Left lobe of liver (tissue), 2 donors: ENCODE measurements at regions not wholly inside any gene's neighbourhood (a gene's known extent, or its start where the extent isn't known, plus 50 kb on each side); places are given as distances from the start of the nearest gene placed in this dataset.
"Not testable (repeated sequence)": the region's sequence is repeated elsewhere in the genome, so short reads cannot be mapped to it uniquely, and the experiment has no call there.

ENCODE experiments used
- ATAC-seq: fragments of 200-7000 bp; cut with Tn5 transposase; one replicate; pipeline ENCODE4 v1.9.1; 2020; ENCODE audit warnings: mild to moderate bottlenecking, moderate library complexity
- DNase-seq: peaks from one replicate; pipeline ENCODE4 v3.0.0-alpha.2; 2020; ENCODE audit warnings: low spot score
- donor health status: DM: no; HTN: no; CAD: no; lungs with moderate emphysema.
- donor health status: DM: no; HTN: yes; CAD: no.

GRCh38 chr5:98517560-98518366 is 255.7 kb upstream of the RGMB start:
- ATAC-seq (no peak), DNase-seq (no peak)

GRCh38 chr5:98518754-98519153 is 254.7 kb upstream of the RGMB start:
- ATAC-seq: no peak
- no peak for DNase-seq

DNA sequence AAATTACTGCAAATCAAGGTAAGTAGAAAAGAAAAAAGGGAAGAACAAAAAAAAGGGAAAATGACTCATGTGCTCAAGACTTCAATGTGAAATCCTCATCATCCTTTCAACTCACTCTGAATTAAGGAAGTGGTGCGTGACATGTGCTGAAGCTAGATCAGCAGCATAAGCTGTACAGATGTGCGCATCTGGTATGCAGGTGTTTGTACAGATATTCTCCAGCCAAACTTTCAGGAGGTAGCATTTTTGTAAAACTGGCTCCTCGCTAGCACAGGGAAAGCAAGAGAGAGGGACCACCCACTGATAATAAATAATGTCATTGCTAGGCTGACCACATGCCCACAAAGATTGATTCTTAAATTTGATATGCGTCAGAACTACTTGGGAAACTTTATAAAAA is 253.9 kb upstream of the RGMB start:
- no peak for ATAC-seq
- DNase-seq: no peak

- DNase-seq (no peak), ATAC-seq (no peak)
These were observed 251.6 kb upstream of the RGMB start for GRCh38 chr5:98521821-98522220.

DNA sequence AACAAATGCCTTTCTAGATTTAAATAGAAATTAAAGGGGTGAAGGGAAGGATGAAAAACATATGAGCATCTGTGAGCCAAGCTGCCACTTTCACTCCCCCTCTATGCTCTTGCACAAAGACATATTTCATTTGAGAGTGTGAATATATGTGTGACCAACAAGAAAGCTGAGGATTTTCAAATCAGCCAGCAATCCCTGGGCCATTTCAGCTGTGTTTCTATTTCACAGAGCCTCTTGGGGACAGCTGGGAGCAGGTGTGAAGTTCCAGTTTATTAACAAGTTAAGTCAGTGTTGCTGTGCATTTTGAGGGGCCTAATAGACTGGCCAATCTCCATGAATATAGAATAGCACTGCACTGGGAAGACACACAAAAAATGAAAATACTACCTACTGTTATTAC is 248.7 kb upstream of the RGMB start:
- no peak for DNase-seq
- no peak for ATAC-seq

GRCh38 chr5:98527846-98528245 is 245.6 kb upstream of the RGMB start:
- DNase-seq: no peak
- ATAC-seq: no peak

DNA sequence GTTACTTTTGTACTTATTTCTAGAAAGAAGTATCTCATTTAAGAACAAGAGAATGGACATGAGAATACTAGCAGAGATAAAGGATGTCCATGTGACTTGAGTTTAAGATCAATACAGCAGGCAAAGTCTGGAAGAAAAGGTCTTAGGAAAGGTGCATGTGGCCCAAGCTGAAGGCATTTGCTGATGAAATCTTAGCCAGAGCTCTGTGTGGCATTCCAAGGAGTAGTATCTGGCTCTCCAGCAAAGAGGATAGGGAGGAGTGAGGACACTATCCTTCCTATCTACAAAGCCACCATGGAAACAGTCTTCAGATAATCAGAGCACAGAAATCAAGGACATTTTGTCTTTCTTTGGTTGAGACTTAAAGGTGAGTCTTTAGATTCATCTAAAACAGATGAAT is 244.1 kb upstream of the RGMB start:
- no peak for ATAC-seq
- no peak for DNase-seq

DNA sequence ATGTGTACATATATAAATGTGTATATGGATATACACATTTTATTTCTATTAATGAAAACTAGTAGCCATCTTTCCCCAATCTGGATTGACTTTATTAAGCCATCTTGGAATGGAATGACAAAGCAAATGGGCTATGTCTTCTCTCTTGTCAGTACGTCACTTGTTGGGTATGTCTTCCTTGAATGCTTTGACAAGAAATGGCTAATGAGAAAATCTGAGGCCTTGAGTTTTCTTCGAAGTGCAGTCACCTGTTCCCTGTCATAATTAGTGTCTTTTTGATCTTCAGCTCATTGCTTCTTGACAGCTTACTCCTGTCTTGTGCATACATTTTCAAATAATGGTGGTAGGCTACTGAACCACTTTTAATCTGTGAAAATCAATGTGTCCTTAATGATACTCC is 243.2 kb upstream of the RGMB start:
- no peak for ATAC-seq
- no peak for DNase-seq

DNA sequence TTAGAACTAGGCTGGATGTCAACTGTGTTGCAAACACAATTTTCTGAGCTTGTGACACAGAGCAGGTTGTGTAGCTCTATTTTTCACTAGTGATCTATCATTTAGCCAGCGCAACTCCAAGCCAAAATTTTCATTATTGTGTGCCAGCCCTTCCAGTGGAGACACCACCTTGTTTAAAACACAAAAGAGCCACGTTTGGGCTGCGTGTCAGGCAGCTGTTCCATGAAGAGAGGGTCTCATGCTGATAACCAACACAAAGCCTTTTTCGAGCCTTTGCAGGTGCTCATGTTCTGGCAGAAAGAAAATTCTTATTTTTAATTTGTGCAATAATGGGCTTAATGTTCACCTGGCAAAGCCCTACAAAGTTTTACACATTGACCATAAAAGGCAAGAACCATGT is 237.6 kb upstream of the RGMB start:
- DNase-seq (no peak), ATAC-seq (no peak)

GRCh38 chr5:98540056-98540455 is 233.4 kb upstream of the RGMB start:
- no peak for DNase-seq
- no peak for ATAC-seq

DNA sequence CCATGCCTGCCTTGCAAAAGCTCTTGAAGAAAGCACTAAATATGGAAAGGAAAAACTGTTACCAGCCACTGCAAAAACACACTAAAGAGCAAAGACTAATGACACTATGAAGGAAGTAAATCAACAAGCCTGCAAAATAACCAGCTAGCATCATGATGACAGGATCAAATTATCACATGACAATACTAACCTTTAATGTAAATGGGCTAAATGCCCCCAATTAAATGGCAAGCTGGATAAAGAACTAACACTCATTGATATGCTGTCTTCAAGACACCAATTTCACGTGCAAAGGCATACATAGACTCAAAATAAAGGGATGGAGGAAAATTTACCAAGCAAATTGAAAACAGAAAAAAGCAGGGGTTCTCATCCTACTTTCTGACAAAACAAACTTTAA is 231.8 kb upstream of the RGMB start:
- ATAC-seq: no peak
- DNase-seq: no peak

GRCh38 chr5:98543490-98543889 is 230.0 kb upstream of the RGMB start:
- ATAC-seq: no peak

GRCh38 chr5:98546924-98547323 is 226.5 kb upstream of the RGMB start:
- not testable (repeated sequence) for ATAC-seq, DNase-seq

More at GRCh38 chr5:98543490-98543889, 230.0 kb upstream of the RGMB start:
- no peak for DNase-seq

- ATAC-seq (no peak), DNase-seq (no peak)
These were observed 216.8 kb upstream of the RGMB start for GRCh38 chr5:98556712-98557111.

DNA sequence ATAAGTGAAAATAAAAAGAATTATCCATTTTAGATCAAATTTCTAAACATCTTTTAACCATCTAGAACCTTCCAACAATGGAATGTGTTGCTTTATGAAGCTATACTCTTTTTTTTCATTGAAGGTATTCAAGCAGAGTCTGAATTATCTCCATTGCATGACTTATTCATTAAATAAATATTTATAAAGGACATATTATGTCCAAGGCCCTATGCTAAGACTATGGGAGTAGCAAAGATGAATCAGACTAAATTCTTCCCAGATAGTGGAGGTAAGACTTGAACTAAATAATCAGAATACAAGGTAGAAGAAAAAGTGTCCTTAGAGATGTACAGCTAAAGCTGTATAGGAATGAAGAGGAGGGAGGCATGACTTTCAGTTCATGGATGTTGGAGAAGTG is 215.5 kb upstream of the RGMB start:
- DNase-seq (no peak), ATAC-seq (no peak)

DNA sequence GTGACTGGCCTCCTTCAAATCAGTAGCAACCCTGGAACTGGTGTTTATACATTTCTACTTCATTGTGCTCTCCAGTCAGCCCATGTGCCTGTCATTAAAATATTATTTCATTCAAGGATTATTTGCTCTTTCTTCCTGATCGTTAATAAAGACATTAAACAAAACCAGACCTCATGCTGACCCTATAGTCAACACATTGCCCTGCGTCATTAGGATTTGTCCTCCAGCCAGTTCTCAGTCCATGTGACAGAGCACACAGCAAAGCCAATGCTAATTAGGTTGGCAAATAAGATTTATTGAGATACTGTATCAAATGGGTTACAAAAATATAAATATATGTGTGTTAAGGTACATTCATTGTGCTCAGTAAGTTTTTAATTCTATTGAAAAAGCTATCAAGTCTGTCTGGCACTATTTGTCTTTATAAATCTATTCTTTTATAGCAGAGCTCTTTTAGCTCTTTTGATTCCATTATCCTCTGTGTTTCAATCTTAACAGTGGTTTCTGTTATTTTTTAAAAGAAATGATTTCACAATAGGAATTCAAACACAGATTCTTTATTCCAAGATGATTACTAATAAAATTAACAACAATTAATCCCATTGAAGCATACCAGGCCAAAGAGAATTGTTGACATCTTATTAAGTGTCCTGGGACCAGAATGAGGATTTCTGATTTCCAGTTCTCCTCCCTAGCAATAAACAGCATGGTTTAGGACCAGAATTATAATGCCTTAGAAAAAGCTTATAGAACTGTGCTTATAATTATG is 209.4 kb upstream of the RGMB start:
- no peak for ATAC-seq
- DNase-seq: no peak

- ATAC-seq: no peak
- DNase-seq: no peak
These were observed 208.6 kb upstream of the RGMB start for GRCh38 chr5:98564836-98565235.

GRCh38 chr5:98568336-98568735 is 205.1 kb upstream of the RGMB start:
- ATAC-seq: no peak
- no peak for DNase-seq

- DNase-seq (no peak), ATAC-seq (no peak)
These were observed 204.2 kb upstream of the RGMB start for GRCh38 chr5:98569288-98569687.

GRCh38 chr5:98570010-98570409 is 203.5 kb upstream of the RGMB start:
- no peak for ATAC-seq

DNA sequence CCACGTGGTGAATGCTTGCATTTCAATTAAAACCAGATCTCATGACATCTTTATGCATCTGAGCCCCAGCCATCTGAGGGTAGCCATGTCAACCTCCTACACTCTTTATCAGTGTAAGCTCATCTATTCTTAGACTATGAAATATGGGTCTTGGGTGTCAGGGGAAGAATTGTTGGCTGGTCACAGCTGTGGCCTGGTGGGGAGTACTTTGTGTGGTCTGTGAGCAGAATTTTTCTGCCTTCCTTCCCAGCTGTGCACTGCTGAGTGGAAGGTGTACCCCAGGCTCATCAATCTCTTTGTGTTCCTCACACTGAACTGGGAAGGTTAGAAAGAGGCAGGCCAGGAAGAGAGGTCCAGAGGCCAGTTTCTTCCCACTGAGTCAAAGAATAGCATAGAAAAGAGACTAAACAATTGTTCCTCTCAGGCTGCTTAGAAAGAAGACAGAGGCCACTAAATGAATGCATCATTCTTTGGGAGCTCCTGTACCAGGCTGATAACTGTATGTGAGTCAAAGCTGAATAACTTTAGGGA is 202.7 kb upstream of the RGMB start:
- DNase-seq: no peak
- ATAC-seq: no peak

More at GRCh38 chr5:98570010-98570409, 203.5 kb upstream of the RGMB start:
- DNase-seq: no peak

GRCh38 chr5:98573834-98574320 is 199.6 kb upstream of the RGMB start:
- DNase-seq (no peak), ATAC-seq (no peak)
